Gastroesophageal sphincter (tissue), 4 donors: ENCODE measurements at regions not wholly inside any gene's neighbourhood (a gene's known extent, or its start where the extent isn't known, plus 50 kb on each side); places are given as distances from the start of the nearest gene placed in this dataset.

Experiments
- ATAC-seq: fragments of 150-250 bp; one replicate; pipeline ENCODE4 v1.9.1; 2016; ENCODE audit warnings: mild to moderate bottlenecking, moderate library complexity
- H3K27ac ChIP-seq, 4 donors: fragments of 200-600 bp; sonication (generic) in 3 of 4; 1 replicate in 3 of 4; 2 replicates in 1 of 4; pipeline ENCODE4 v1.5.1; 2016 to 2019
- H3K27me3 ChIP-seq: fragments of 200-600 bp; sonication (generic); one replicate; pipeline ENCODE4 v1.5.1; 2019
- H3K36me3 ChIP-seq, 2 donors: fragments of 200-600 bp; sonication (generic); one replicate each; pipeline ENCODE4 v1.5.1; 2019; ENCODE audit warnings: control low read depth in 1 of 2
- H3K4me1 ChIP-seq, 3 donors: fragments of 200-600 bp; sonication (generic); 1 replicate in 2 of 3; 2 replicates in 1 of 3; pipeline ENCODE4 v1.5.1; 2016 to 2019; ENCODE audit warnings: control low read depth in 2 of 3
- H3K4me3 ChIP-seq, 2 donors: fragments of 200-600 bp; sonication (generic); one replicate each; pipeline ENCODE4 v1.5.1; 2019; ENCODE audit warnings: mild to moderate bottlenecking in 1 of 2, moderate library complexity in 1 of 2
- H3K9me3 ChIP-seq, 3 donors: fragments of 200-600 bp; sonication (generic); one replicate each; pipeline ENCODE4 v1.5.1; 2017 to 2019; ENCODE audit warnings: control low read depth in 2 of 3
- CTCF ChIP-seq, 4 experiments: fragments of 200-600 bp in 2 of 4; fragments of 450-650 bp in 2 of 4; sonication (generic) in 1 of 4; IDR thresholded peaks; one replicate each; pipeline ENCODE4 v1.5.1; 2017 to 2019; ENCODE audit warnings: antibody characterized with exemption in 4 of 4, mild to moderate bottlenecking in 2 of 4, moderate library complexity in 2 of 4
- EP300 ChIP-seq: sonication (generic); formaldehyde crosslinking; IDR thresholded peaks from one replicate; pipeline ENCODE4 v1.6.1; 2017; ENCODE audit warnings: antibody characterized with exemption, mild to moderate bottlenecking
- POLR2A ChIP-seq, 2 donors: fragments of 450-650 bp; IDR thresholded peaks; one replicate each; pipeline ENCODE4 v1.6.1; 2017; ENCODE audit warnings: antibody characterized with exemption in 2 of 2, mild to moderate bottlenecking in 2 of 2, moderate library complexity in 1 of 2
- POLR2AphosphoS5 ChIP-seq: sonication (generic); formaldehyde crosslinking; IDR thresholded peaks from one replicate; pipeline ENCODE4 v1.6.1; 2017; ENCODE audit warnings: antibody characterized with exemption
- WGBS, 2 donors: methylation state at CpG; one replicate each; pipeline ENCODE4 v1.1.5; 2018; ENCODE audit warnings: low coverage in 1 of 2; 5-methylcytosine and 5-hydroxymethylcytosine counted together

GRCh38 chr6:111983193-111983592 is 70.7 kb upstream of the CCN6 start:
- WGBS, 2 donors, result 96 to 100% methylated on average over 2 to 3 of the region's 3 CpGs
- no peak for TF ChIP-seq POLR2AphosphoS5
- TF ChIP-seq EP300, result no peak
- TF ChIP-seq CTCF (IDR thresholded peaks at IDR 0.05), result no peak
- no peak for TF ChIP-seq POLR2A (IDR thresholded peaks at IDR 0.05)
- H3K36me3 ChIP-seq, result no peaks in the 10 kb centered on the region
- peaks cover 0 to 10% (median 0%) of the 10 kb centered on the region in 3 donors for H3K4me1 ChIP-seq
- ATAC-seq, result no peak
- H3K4me3 ChIP-seq, result no peak overlapping the region
- H3K27ac ChIP-seq, result no peak overlapping the region
- H3K27me3 ChIP-seq, result no peaks in the 10 kb centered on the region
- no peaks in the 10 kb centered on the region for H3K9me3 ChIP-seq

GRCh38 chr6:111984081-111984480 is 69.8 kb upstream of the CCN6 start:
- Histone ChIP-seq H3K27me3 (no peaks in the 10 kb centered on the region), H3K4me3 (no peak overlapping the region), H3K9me3 (no peaks in the 10 kb centered on the region), H3K4me1 (peaks cover 0 to 10% (median 0%) of the 10 kb centered on the region in 3 donors), H3K36me3 (no peaks in the 10 kb centered on the region), H3K27ac (no peak overlapping the region)
- ATAC-seq, result no peak
- TF ChIP-seq POLR2A (IDR thresholded peaks at IDR 0.05) (no peak), EP300 (no peak), POLR2AphosphoS5 (no peak), CTCF (IDR thresholded peaks at IDR 0.05) (no peak)
- WGBS, 2 donors, result 95% methylated on average over 4 of the region's 4 CpGs; no CpG with 5 or more reads in 1 of the 2 donors

GRCh38 chr6:111984516-111985201 is 69.2 kb upstream of the CCN6 start:
- ATAC-seq, result no peak
- 83 to 97% methylated on average over 3 to 4 of the region's 5 CpGs for WGBS, 2 donors
- H3K27me3 ChIP-seq, result no peaks in the 10 kb centered on the region
- no peak overlapping the region for H3K27ac ChIP-seq
- no peaks in the 10 kb centered on the region for H3K36me3 ChIP-seq
- no peaks in the 10 kb centered on the region for H3K9me3 ChIP-seq
- no peak for TF ChIP-seq CTCF (IDR thresholded peaks at IDR 0.05)
- TF ChIP-seq EP300, result no peak
- TF ChIP-seq POLR2AphosphoS5, result no peak
- TF ChIP-seq POLR2A (IDR thresholded peaks at IDR 0.05), result no peak
- H3K4me1 ChIP-seq, result peaks cover 0 to 10% (median 0%) of the 10 kb centered on the region in 3 donors
- no peak overlapping the region for H3K4me3 ChIP-seq

- WGBS, 2 donors, result 71 to 81% methylated on average over 4 of the region's 4 CpGs
- H3K4me1 ChIP-seq, result peaks cover 0 to 8% (median 0%) of the 10 kb centered on the region in 3 donors
- no peaks in the 10 kb centered on the region for H3K27me3 ChIP-seq
- TF ChIP-seq POLR2A (IDR thresholded peaks at IDR 0.05), result no peak
- no peak for TF ChIP-seq CTCF (IDR thresholded peaks at IDR 0.05)
- no peak for TF ChIP-seq EP300
- no peak for TF ChIP-seq POLR2AphosphoS5
- no peak overlapping the region for H3K27ac ChIP-seq
- H3K4me3 ChIP-seq, result no peak overlapping the region
- no peaks in the 10 kb centered on the region for H3K9me3 ChIP-seq
- no peaks in the 10 kb centered on the region for H3K36me3 ChIP-seq
- ATAC-seq, result no peak
Observed at GRCh38 chr6:111985202-111985731, 68.6 kb upstream of the CCN6 start.

GRCh38 chr6:111986651-111987050 is 67.3 kb upstream of the CCN6 start:
- no peaks in the 10 kb centered on the region for H3K9me3 ChIP-seq
- no peak overlapping the region for H3K4me3 ChIP-seq
- H3K27ac ChIP-seq, result no peak overlapping the region
- 92 to 100% methylated on average over 1 to 3 of the region's 3 CpGs for WGBS, 2 donors
- no peaks in the 10 kb centered on the region for H3K27me3 ChIP-seq
- ATAC-seq, result no peak
- H3K4me1 ChIP-seq, result no peaks in the 10 kb centered on the region
- TF ChIP-seq POLR2AphosphoS5 (no peak), EP300 (no peak), POLR2A (IDR thresholded peaks at IDR 0.05) (no peak), CTCF (IDR thresholded peaks at IDR 0.05) (no peak)
- H3K36me3 ChIP-seq, result no peaks in the 10 kb centered on the region
